GM12892 (cell line): ENCODE measurements at regions not wholly inside any gene's neighbourhood (a gene's known extent, or its start where the extent isn't known, plus 50 kb on each side); places are given as distances from the start of the nearest gene placed in this dataset.

Experiments used
- POLR2A ChIP-seq: IDR thresholded peaks from 2 replicates; pipeline ENCODE4 v1.6.1; 2011; ENCODE audit warnings: low read depth, low read length, control low read depth
- TAF1 ChIP-seq: IDR thresholded peaks from 2 replicates; pipeline ENCODE4 v1.6.1; 2011; ENCODE audit warnings: low read depth, mild to moderate bottlenecking, control low read depth, low read length, borderline replicate concordance

DNA sequence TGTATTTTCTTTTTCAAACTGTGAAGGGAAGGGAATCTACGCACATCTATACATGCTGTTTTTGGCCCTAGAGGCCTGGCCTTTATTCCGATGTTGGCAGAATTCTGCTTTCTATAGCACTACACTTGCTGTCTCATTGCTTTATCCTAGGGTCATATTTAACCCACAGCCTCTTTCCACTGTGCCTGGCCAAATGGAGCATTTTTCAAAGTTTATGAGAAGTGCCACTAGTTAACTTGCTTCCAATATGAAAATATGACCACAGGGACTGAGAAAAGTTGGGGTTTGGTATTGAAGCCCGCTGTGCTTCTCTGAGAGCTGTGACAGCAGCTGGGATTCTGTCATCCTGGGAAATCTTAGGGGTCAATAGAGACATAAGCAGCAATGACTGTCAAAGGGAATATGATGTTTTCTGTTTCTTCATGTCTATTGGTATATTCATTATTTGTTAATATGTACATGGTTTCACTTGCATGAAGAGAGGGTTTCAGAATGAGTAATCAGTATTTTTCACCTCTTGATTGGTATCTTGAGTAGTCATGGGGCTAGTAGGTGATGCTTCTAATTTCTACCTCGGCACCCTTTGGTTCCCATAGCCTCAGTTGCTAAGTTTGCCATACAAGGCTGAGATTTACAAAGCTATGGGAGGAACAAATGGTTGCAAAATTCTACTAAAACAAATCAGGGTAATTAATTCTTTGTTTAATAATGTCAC is 275.8 kb upstream of the RBMS3 start:
- TF ChIP-seq TAF1 (no peak), POLR2A (no peak)
